Vagina (tissue), 2 donors: ENCODE measurements at regions not wholly inside any gene's neighbourhood (a gene's known extent, or its start where the extent isn't known, plus 50 kb on each side); places are given as distances from the start of the nearest gene placed in this dataset.

Source experiments
- POLR2A ChIP-seq, 2 donors: fragments of 450-650 bp; IDR thresholded peaks; one replicate each; pipeline ENCODE4 v1.6.1; 2017; ENCODE audit warnings: antibody characterized with exemption in 2 of 2, mild to moderate bottlenecking in 2 of 2, moderate library complexity in 2 of 2
- POLR2AphosphoS5 ChIP-seq, 2 donors: sonication (generic); formaldehyde crosslinking; IDR thresholded peaks; one replicate each; pipeline ENCODE4 v1.9.0; 2017; ENCODE audit warnings: antibody characterized with exemption in 2 of 2, mild to moderate bottlenecking in 2 of 2, low read depth in 1 of 2; ENCODE audit not compliant: insufficient read depth in 1 of 2
- TF ChIP-seq, protein P1 (sequence below), 3 experiments: fragments of 450-650 bp in 2 of 3; fragments of 200-600 bp in 1 of 3; sonication (generic) in 1 of 3; IDR thresholded peaks; one replicate each; pipeline ENCODE4 v1.5.1; 2017 to 2019; ENCODE audit warnings: antibody characterized with exemption in 3 of 3, mild to moderate bottlenecking in 2 of 3, moderate library complexity in 2 of 3

DNA sequence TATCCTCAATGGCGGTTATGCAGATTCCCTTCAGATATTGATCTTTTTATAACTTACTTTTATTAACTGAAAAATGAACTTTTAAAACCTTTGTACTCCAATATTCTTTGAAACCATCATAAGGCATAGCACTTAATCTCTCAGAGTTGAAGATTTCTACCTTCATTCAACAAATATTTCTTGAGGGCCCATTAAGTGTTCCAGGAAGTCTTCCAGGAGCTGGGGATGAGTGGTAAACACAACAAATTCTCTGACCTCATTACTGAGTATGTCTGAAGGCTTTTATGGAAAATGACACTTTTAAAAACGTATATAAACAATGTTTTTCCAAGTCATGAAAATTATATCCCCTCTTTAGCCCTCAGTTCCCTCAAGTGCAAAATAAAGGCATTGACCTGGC, 575.3 kb upstream of the IL12A start:
- TF ChIP-seq, protein P1, sequence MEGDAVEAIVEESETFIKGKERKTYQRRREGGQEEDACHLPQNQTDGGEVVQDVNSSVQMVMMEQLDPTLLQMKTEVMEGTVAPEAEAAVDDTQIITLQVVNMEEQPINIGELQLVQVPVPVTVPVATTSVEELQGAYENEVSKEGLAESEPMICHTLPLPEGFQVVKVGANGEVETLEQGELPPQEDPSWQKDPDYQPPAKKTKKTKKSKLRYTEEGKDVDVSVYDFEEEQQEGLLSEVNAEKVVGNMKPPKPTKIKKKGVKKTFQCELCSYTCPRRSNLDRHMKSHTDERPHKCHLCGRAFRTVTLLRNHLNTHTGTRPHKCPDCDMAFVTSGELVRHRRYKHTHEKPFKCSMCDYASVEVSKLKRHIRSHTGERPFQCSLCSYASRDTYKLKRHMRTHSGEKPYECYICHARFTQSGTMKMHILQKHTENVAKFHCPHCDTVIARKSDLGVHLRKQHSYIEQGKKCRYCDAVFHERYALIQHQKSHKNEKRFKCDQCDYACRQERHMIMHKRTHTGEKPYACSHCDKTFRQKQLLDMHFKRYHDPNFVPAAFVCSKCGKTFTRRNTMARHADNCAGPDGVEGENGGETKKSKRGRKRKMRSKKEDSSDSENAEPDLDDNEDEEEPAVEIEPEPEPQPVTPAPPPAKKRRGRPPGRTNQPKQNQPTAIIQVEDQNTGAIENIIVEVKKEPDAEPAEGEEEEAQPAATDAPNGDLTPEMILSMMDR (IDR thresholded peaks at IDR 0.05) = no peak
- TF ChIP-seq POLR2A (IDR thresholded peaks at IDR 0.05) (no peak), POLR2AphosphoS5 (IDR thresholded peaks at IDR 0.05; ENCODE audit: insufficient read depth in 1 of 2, low read depth in 1 of 2) (no peak)
